ENCODE measurements at regions not wholly inside any gene's neighbourhood (a gene's known extent, or its start where the extent isn't known, plus 50 kb on each side); places are given as distances from the start of the nearest gene placed in this dataset.
"Not testable (repeated sequence)": the region's sequence is repeated elsewhere in the genome, so short reads cannot be mapped to it uniquely, and the experiment has no call there.

- CTCF ChIA-PET = no interaction called here
- POLR2A ChIA-PET = no interaction called here
- no peak for DNase-seq
- no peaks in the 10 kb centered on the region for H3K4me1 Mint-ChIP-seq
- H3K27ac Mint-ChIP-seq = no peak overlapping the region
- no peaks in the 10 kb centered on the region for H3K36me3 Mint-ChIP-seq (ENCODE audit: low read depth)
- H3K27me3 Mint-ChIP-seq = no peaks in the 10 kb centered on the region
- H3K4me3 Mint-ChIP-seq = no peak overlapping the region
- no peaks in the 10 kb centered on the region for H3K9me3 Mint-ChIP-seq
Observed at GRCh38 chr3:182406786-182407185, 386.5 kb upstream of the ATP11B start.

- ChIA-PET POLR2A (no interaction called here), CTCF (interaction anchor here (0.6 to 0.7 kb wide), 2 partner anchors 63 to 158 kb away, joined by 3 to 4 read pairs; no protein-coding TSS in a partner anchor)
- Mint-ChIP-seq H3K36me3 (ENCODE audit: low read depth) (no peaks in the 10 kb centered on the region), H3K4me1 (no peaks in the 10 kb centered on the region), H3K4me3 (no peak overlapping the region), H3K9me3 (no peaks in the 10 kb centered on the region), H3K27me3 (no peaks in the 10 kb centered on the region), H3K27ac (no peak overlapping the region)
- no peak for DNase-seq
Observed at GRCh38 chr3:182410051-182410450, 383.3 kb upstream of the ATP11B start.

- Mint-ChIP-seq H3K4me1 (no peaks in the 10 kb centered on the region), H3K36me3 (ENCODE audit: low read depth) (no peaks in the 10 kb centered on the region), H3K27me3 (no peaks in the 10 kb centered on the region), H3K9me3 (no peaks in the 10 kb centered on the region), H3K27ac (no peak overlapping the region), H3K4me3 (no peak overlapping the region)
- POLR2A ChIA-PET = no interaction called here
- no peak for DNase-seq
- CTCF ChIA-PET = interaction anchor here (1.5 kb wide), 1 partner anchor 29 kb away, joined by 3 read pairs; no protein-coding TSS in a partner anchor
Observed at GRCh38 chr3:182412066-182412465, 381.2 kb upstream of the ATP11B start.

- no peak overlapping the region for H3K27ac Mint-ChIP-seq
- no peaks in the 10 kb centered on the region for H3K9me3 Mint-ChIP-seq
- H3K4me3 Mint-ChIP-seq = no peak overlapping the region
- CTCF ChIA-PET = interaction anchor here (1.5 kb wide), 1 partner anchor 28 kb away, joined by 3 read pairs; no protein-coding TSS in a partner anchor
- H3K27me3 Mint-ChIP-seq = no peaks in the 10 kb centered on the region
- POLR2A ChIA-PET = no interaction called here
- no peak for DNase-seq
- H3K4me1 Mint-ChIP-seq = no peaks in the 10 kb centered on the region
- H3K36me3 Mint-ChIP-seq (ENCODE audit: low read depth) = no peaks in the 10 kb centered on the region
Observed at GRCh38 chr3:182413061-182413460, 380.2 kb upstream of the ATP11B start.

- no peak overlapping the region for H3K27ac Mint-ChIP-seq
- H3K4me1 Mint-ChIP-seq = no peaks in the 10 kb centered on the region
- H3K9me3 Mint-ChIP-seq = no peaks in the 10 kb centered on the region
- no peak for DNase-seq
- POLR2A ChIA-PET = no interaction called here
- H3K27me3 Mint-ChIP-seq = no peaks in the 10 kb centered on the region
- no peak overlapping the region for H3K4me3 Mint-ChIP-seq
- CTCF ChIA-PET = interaction anchor here (1.5 kb wide), 1 partner anchor 27 kb away, joined by 3 read pairs; no protein-coding TSS in a partner anchor
- no peaks in the 10 kb centered on the region for H3K36me3 Mint-ChIP-seq (ENCODE audit: low read depth)
Observed at GRCh38 chr3:182413682-182414081, 379.6 kb upstream of the ATP11B start.

- Mint-ChIP-seq H3K4me1 (no peaks in the 10 kb centered on the region), H3K27ac (no peak overlapping the region), H3K36me3 (ENCODE audit: low read depth) (no peaks in the 10 kb centered on the region), H3K27me3 (no peaks in the 10 kb centered on the region), H3K9me3 (no peaks in the 10 kb centered on the region), H3K4me3 (no peak overlapping the region)
- POLR2A ChIA-PET = no interaction called here
- CTCF ChIA-PET = no interaction called here
- DNase-seq = no peak
Observed at GRCh38 chr3:182414586-182414985, 378.7 kb upstream of the ATP11B start.

GRCh38 chr3:182420741-182421140 is 372.6 kb upstream of the ATP11B start:
- Mint-ChIP-seq H3K9me3 (no peaks in the 10 kb centered on the region), H3K27ac (no peak overlapping the region), H3K4me1 (no peaks in the 10 kb centered on the region), H3K36me3 (ENCODE audit: low read depth) (no peaks in the 10 kb centered on the region), H3K4me3 (no peak overlapping the region), H3K27me3 (no peaks in the 10 kb centered on the region)
- ChIA-PET POLR2A (no interaction called here), CTCF (no interaction called here)
- DNase-seq = no peak

GRCh38 chr3:182424006-182424405 is 369.3 kb upstream of the ATP11B start:
- H3K4me1 Mint-ChIP-seq = no peaks in the 10 kb centered on the region
- H3K4me3 Mint-ChIP-seq = no peak overlapping the region
- no peak for DNase-seq
- ChIA-PET CTCF (interaction anchor here (0.7 kb wide), 1 partner anchor 722 kb away, joined by 3 read pairs; no protein-coding TSS in a partner anchor), POLR2A (no interaction called here)
- H3K27ac Mint-ChIP-seq = no peak overlapping the region
- H3K36me3 Mint-ChIP-seq (ENCODE audit: low read depth) = no peaks in the 10 kb centered on the region
- no peaks in the 10 kb centered on the region for H3K9me3 Mint-ChIP-seq
- H3K27me3 Mint-ChIP-seq = no peaks in the 10 kb centered on the region

- H3K9me3 Mint-ChIP-seq; H3K36me3 Mint-ChIP-seq (ENCODE audit: low read depth); H3K4me3 Mint-ChIP-seq; H3K27ac Mint-ChIP-seq; POLR2A ChIA-PET; H3K4me1 Mint-ChIP-seq; H3K27me3 Mint-ChIP-seq; CTCF ChIA-PET; DNase-seq: not testable (repeated sequence)
Observed at GRCh38 chr3:182425926-182426718, 367.2 kb upstream of the ATP11B start.

GRCh38 chr3:182431972-182432371 is 361.3 kb upstream of the ATP11B start:
- DNase-seq; H3K9me3 Mint-ChIP-seq; H3K4me3 Mint-ChIP-seq; H3K4me1 Mint-ChIP-seq; H3K27me3 Mint-ChIP-seq; CTCF ChIA-PET; POLR2A ChIA-PET; H3K27ac Mint-ChIP-seq; H3K36me3 Mint-ChIP-seq (ENCODE audit: low read depth): not testable (repeated sequence)

- H3K9me3 Mint-ChIP-seq = no peaks in the 10 kb centered on the region
- no peaks in the 10 kb centered on the region for H3K27me3 Mint-ChIP-seq
- H3K4me3 Mint-ChIP-seq = no peak overlapping the region
- no peak for DNase-seq
- H3K27ac Mint-ChIP-seq = no peak overlapping the region
- no peaks in the 10 kb centered on the region for H3K36me3 Mint-ChIP-seq (ENCODE audit: low read depth)
- ChIA-PET POLR2A (no interaction called here), CTCF (no interaction called here)
- H3K4me1 Mint-ChIP-seq = no peaks in the 10 kb centered on the region
Observed at GRCh38 chr3:182435860-182436259, 357.4 kb upstream of the ATP11B start.

- Mint-ChIP-seq H3K4me1 (no peaks in the 10 kb centered on the region), H3K4me3 (no peak overlapping the region), H3K27me3 (no peaks in the 10 kb centered on the region), H3K27ac (no peak overlapping the region), H3K9me3 (no peaks in the 10 kb centered on the region), H3K36me3 (ENCODE audit: low read depth) (no peaks in the 10 kb centered on the region)
- ChIA-PET POLR2A (no interaction called here), CTCF (no interaction called here)
- DNase-seq = no peak
Observed at GRCh38 chr3:182436547-182436946, 356.8 kb upstream of the ATP11B start.

- DNase-seq = no peak
- POLR2A ChIA-PET = no interaction called here
- H3K9me3 Mint-ChIP-seq = no peaks in the 10 kb centered on the region
- H3K27ac Mint-ChIP-seq = no peak overlapping the region
- CTCF ChIA-PET = no interaction called here
- H3K27me3 Mint-ChIP-seq = no peaks in the 10 kb centered on the region
- no peak overlapping the region for H3K4me3 Mint-ChIP-seq
- no peaks in the 10 kb centered on the region for H3K36me3 Mint-ChIP-seq (ENCODE audit: low read depth)
- H3K4me1 Mint-ChIP-seq = no peaks in the 10 kb centered on the region
Observed at GRCh38 chr3:182438398-182438797, 354.9 kb upstream of the ATP11B start.

GRCh38 chr3:182440101-182440500 is 353.2 kb upstream of the ATP11B start:
- H3K27ac Mint-ChIP-seq = no peak overlapping the region
- no peak for DNase-seq
- POLR2A ChIA-PET = no interaction called here

More at GRCh38 chr3:182440101-182440500, 353.2 kb upstream of the ATP11B start:
- no peaks in the 10 kb centered on the region for H3K27me3 Mint-ChIP-seq
- H3K4me1 Mint-ChIP-seq = no peaks in the 10 kb centered on the region
- H3K36me3 Mint-ChIP-seq (ENCODE audit: low read depth) = no peaks in the 10 kb centered on the region
- CTCF ChIA-PET = no interaction called here
- no peak overlapping the region for H3K4me3 Mint-ChIP-seq
- H3K9me3 Mint-ChIP-seq = no peaks in the 10 kb centered on the region

Measured in activated CD4-positive, alpha-beta T cell treated with anti-CD3 and anti-CD28 coated beads, Interleukin-2, amount 10 ng/mL, durations not matched to agents 7 days and 5 days (primary cell).